Activated CD4-positive, CD25-positive, alpha-beta regulatory T cell treated with anti-CD3 and anti-CD28 coated beads, Interleukin-2, amount 50 U/mL, for 24 hours (primary cell): ENCODE measurements at regions not wholly inside any gene's neighbourhood (a gene's known extent, or its start where the extent isn't known, plus 50 kb on each side); places are given as distances from the start of the nearest gene placed in this dataset.
"Not testable (repeated sequence)": the region's sequence is repeated elsewhere in the genome, so short reads cannot be mapped to it uniquely, and the experiment has no call there.

ENCODE experiments used
- ATAC-seq, 2 donors: fragments of 150-1000 bp; cut with Tn5 transposase; one replicate each; pipeline ENCODE4 v1.10.0; 2021; ENCODE audit warnings: mild to moderate bottlenecking in 1 of 2, moderate library complexity in 1 of 2

DNA sequence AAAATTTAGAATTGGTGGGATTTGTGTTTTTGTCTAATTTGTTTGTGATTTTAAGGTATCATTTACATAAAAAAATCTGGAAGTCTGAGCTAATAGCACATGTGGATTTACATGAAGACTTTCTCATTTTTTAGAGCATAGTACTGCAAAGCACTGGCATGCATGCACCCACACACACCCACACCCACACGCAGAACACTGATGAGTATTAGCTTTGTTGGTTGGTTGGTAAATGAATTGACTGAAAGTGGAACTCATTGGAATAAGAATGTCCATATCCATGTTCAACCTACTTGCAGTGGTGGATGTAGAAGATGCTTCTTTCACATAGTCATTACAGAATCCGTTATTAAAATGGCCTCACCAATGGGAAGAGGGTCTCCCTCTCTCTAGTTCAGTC, 475.8 kb downstream of the PLCL1 start:
- ATAC-seq = no peak

- ATAC-seq = no peak
These were observed 474.6 kb downstream of the PLCL1 start for GRCh38 chr2:198279026-198279425.

GRCh38 chr2:198277181-198277580, 472.8 kb downstream of the PLCL1 start:
- no peak for ATAC-seq

GRCh38 chr2:198273660-198274059, 469.3 kb downstream of the PLCL1 start:
- no peak for ATAC-seq

GRCh38 chr2:198270157-198270556, 465.8 kb downstream of the PLCL1 start:
- not testable (repeated sequence) for ATAC-seq

DNA sequence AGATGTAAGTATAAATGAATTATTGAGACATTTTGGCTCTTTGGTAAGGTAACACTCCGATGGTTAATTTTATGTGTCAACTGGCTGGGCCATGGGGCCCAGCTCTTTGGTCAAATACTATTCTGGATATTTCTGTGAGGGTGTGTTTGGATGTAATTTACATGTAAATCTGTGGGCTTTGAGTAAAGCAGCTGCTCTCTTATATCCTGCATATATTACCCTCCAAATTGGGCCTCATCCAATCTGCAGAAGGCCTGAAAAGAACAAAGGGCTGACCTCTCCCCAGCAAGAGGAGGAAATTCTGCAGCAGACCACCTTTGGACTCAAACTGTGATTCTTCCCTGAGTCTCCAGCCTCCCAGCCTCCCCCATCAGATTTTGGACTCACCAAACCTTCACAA, 464.1 kb downstream of the PLCL1 start:
- no peak for ATAC-seq

DNA sequence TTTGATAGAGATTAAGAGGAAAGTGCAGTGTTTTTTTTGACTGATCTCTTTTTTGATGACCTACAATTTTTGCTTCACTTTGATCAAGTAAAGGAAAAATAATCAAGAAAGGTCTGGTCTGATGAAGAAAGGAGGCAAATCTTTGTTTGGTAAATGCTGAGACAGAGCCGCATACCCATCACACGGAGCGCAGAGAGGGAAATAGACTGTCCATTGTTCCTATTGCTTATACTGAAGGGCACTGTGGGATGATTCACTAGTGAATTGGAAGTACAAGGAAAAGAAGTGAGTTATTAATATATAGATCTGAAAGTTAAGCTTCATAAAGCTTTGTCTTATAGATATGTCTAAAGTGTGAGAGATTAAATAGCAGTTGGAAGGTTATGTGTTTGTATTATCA, 455.1 kb downstream of the PLCL1 start:
- ATAC-seq = no peak

- no peak for ATAC-seq
These were observed 450.2 kb downstream of the PLCL1 start for GRCh38 chr2:198254536-198255090.

DNA sequence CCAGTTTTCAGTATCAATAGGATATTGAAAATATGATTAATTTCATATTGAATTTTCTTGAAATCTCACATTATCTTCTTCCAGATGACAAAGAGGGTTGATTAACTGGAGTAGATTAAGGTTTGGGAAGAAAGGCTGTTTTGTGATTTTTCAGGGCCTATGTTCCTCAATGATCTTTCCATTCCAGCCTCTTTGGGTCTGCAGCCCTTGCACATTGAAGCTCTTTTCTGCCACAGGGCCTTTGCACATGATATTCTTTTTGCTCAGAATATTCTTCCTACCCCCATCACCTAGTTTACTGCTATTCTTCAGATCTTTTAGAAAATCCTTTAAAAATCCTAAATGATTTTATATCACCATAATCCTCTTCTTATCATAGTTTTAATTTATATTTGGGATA, 449.6 kb downstream of the PLCL1 start:
- no peak for ATAC-seq

DNA sequence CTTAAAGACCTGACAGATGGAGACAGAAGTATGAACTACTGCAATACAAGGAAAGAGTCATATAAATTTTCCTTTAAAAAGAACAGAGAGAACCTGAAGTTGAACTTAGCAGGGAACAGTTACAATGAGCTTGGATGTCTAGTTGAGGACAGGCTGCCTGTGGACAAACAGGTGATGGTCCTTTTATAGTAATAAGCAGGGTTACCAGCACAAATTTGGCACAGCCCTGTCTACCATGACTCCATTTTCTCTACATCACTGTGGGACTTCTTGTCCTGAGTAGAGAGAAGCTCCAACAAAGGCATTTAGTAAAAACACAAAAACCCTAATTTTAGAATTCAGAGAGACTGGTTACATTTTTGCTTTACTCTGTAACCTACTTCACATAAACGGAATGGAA, 448.1 kb downstream of the PLCL1 start:
- ATAC-seq = no peak

DNA sequence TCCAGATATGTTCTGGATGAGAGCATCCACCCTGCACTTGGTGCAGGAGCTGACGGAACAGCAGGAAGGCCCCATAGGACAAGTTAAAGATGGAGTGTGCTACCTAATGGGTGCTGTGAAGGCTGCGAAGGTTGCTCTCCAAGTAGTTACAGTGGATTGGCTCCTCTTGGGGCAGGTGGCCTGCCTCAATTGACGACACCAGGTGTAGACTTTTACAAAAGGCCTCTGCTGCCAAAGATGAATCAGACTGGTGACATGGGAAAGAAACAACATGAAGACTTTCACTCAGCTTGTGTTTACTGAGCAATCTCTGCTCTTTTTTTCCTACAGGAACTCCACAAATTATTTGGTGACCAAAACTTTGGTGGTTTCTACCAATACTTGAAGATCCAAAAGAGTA, 437.7 kb downstream of the PLCL1 start:
- ATAC-seq = no peak

- ATAC-seq = no peak
These were observed 434.0 kb downstream of the PLCL1 start for GRCh38 chr2:198238429-198238828.

GRCh38 chr2:198236338-198236737, 431.9 kb downstream of the PLCL1 start:
- no peak for ATAC-seq

GRCh38 chr2:198232281-198232680, 427.9 kb downstream of the PLCL1 start:
- no peak for ATAC-seq

- ATAC-seq = no peak
These were observed 427.2 kb downstream of the PLCL1 start for GRCh38 chr2:198231562-198231961.

GRCh38 chr2:198220763-198221610, 416.6 kb downstream of the PLCL1 start:
- ATAC-seq = no peak

GRCh38 chr2:198219292-198219691, 414.9 kb downstream of the PLCL1 start:
- ATAC-seq = no peak

- no peak for ATAC-seq
These were observed 409.8 kb downstream of the PLCL1 start for GRCh38 chr2:198214114-198214596.

DNA sequence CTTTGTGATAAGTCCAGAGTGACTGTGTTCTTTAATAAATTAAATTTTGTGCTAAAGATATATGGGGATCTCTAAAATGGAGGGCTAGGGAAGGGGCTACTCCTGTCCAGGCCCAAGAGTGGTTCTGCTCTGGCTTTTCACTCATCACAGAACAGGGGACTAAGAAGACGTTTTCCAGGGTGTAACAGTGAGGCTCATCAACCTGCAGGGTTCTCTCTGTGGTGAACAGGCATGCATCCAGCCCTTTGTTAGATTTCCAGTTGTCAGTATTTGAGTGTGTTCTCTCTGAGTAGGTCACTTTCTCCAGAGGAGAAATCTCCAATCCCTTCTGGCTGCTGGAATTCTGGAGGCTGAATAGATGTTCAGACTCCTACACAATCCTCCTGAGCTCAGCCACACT, 408.9 kb downstream of the PLCL1 start:
- no peak for ATAC-seq

DNA sequence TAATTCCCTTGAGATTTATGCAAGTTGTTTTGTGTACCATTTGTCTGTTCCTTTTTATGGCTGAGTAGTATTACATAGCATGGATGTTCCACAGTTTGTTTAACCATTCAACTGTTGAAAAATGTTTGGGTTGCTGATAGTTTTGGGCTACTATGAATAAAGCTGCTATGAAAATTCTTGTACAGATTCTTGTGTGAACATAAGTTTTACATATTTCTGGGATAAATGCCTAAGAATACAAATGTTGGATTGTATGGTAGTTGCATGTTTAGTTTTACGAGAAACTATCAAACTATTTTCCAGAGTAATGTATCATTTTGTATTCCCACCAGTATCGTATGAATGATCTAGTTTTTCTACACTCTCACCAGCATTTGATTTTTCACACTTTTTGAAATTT, 407.3 kb downstream of the PLCL1 start:
- no peak for ATAC-seq

GRCh38 chr2:198203336-198204069, 399.1 kb downstream of the PLCL1 start:
- no peak for ATAC-seq
